Erythroblast (primary cell): ENCODE measurements at regions not wholly inside any gene's neighbourhood (a gene's known extent, or its start where the extent isn't known, plus 50 kb on each side); places are given as distances from the start of the nearest gene placed in this dataset.

Experiments used
- DNase-seq, 2 experiments: peaks; one replicate each; lab custom pipeline; 2025; lab: John Stamatoyannopoulos, UW
- GATA1 ChIP-seq: IDR thresholded peaks from 2 replicates; pipeline ENCODE4 v1.6.1; 2011; ENCODE audit warnings: low read depth, mild to moderate bottlenecking, control low read depth, low read length, moderate library complexity
- POLR2A ChIP-seq: IDR thresholded peaks from 2 replicates; pipeline ENCODE4 v1.6.1; 2011; ENCODE audit warnings: mild to moderate bottlenecking, low read length

- no peak for DNase-seq
These were observed 129.2 kb upstream of the PCSK2 start for GRCh38 chr20:17097603-17098002.

GRCh38 chr20:17100506-17100905 lies 126.3 kb upstream of the PCSK2 start:
- DNase-seq, result no peak
- TF ChIP-seq GATA1 (no peak), POLR2A (no peak)

More at GRCh38 chr20:17097603-17098002, 129.2 kb upstream of the PCSK2 start:
- TF ChIP-seq GATA1, result no peak
- TF ChIP-seq POLR2A, result no peak

- no peak for DNase-seq
- no peak for TF ChIP-seq GATA1
- no peak for TF ChIP-seq POLR2A
These were observed 119.7 kb upstream of the PCSK2 start for GRCh38 chr20:17107127-17107526.

GRCh38 chr20:17108896-17109295 lies 117.9 kb upstream of the PCSK2 start:
- TF ChIP-seq GATA1, result no peak
- no peak for TF ChIP-seq POLR2A
- no peak for DNase-seq

- no peak for DNase-seq
- TF ChIP-seq POLR2A, result no peak
- TF ChIP-seq GATA1, result no peak
These were observed 117.5 kb upstream of the PCSK2 start for GRCh38 chr20:17109307-17109706.

GRCh38 chr20:17128206-17128605 lies 98.6 kb upstream of the PCSK2 start:
- DNase-seq, result no peak
- TF ChIP-seq GATA1 (no peak), POLR2A (no peak)

GRCh38 chr20:17129089-17129488 lies 97.8 kb upstream of the PCSK2 start:
- no peak for TF ChIP-seq GATA1
- TF ChIP-seq POLR2A, result no peak
- no peak for DNase-seq

GRCh38 chr20:17137692-17138091 lies 89.1 kb upstream of the PCSK2 start:
- TF ChIP-seq POLR2A (no peak), GATA1 (no peak)
- DNase-seq, result no peak

GRCh38 chr20:17138237-17138636 lies 88.6 kb upstream of the PCSK2 start:
- DNase-seq, result no peak
- TF ChIP-seq GATA1 (no peak), POLR2A (no peak)

- TF ChIP-seq GATA1, result no peak
- TF ChIP-seq POLR2A, result no peak
- DNase-seq, result no peak
These were observed 85.9 kb upstream of the PCSK2 start for GRCh38 chr20:17140894-17141293.

GRCh38 chr20:17141568-17141967 lies 85.3 kb upstream of the PCSK2 start:
- TF ChIP-seq POLR2A (no peak), GATA1 (no peak)
- no peak for DNase-seq

- no peak for TF ChIP-seq POLR2A
- TF ChIP-seq GATA1, result no peak
- DNase-seq, result no peak
These were observed 84.2 kb upstream of the PCSK2 start for GRCh38 chr20:17142666-17143065.

GRCh38 chr20:17150858-17151257 lies 76.0 kb upstream of the PCSK2 start:
- no peak for DNase-seq
- no peak for TF ChIP-seq GATA1
- no peak for TF ChIP-seq POLR2A

- TF ChIP-seq POLR2A, result no peak
- no peak for TF ChIP-seq GATA1
- no peak for DNase-seq
These were observed 71.4 kb upstream of the PCSK2 start for GRCh38 chr20:17155401-17155800.

- TF ChIP-seq POLR2A (no peak), GATA1 (no peak)
These were observed 68.1 kb upstream of the PCSK2 start for GRCh38 chr20:17158701-17159100.

GRCh38 chr20:17161673-17162481 lies 65.0 kb upstream of the PCSK2 start:
- DNase-seq, result no peak
- TF ChIP-seq POLR2A (no peak), GATA1 (no peak)

More at GRCh38 chr20:17158701-17159100, 68.1 kb upstream of the PCSK2 start:
- no peak for DNase-seq
